HCT116 (cell line): ENCODE measurements at regions not wholly inside any gene's neighbourhood (a gene's known extent, or its start where the extent isn't known, plus 50 kb on each side); places are given as distances from the start of the nearest gene placed in this dataset.

ENCODE experiments used
- CEBPB ChIP-seq: IDR thresholded peaks from 2 replicates; pipeline ENCODE4 v1.6.1; 2012; ENCODE audit warnings: low read depth
- EGR1 ChIP-seq: IDR thresholded peaks from 2 replicates; pipeline ENCODE4 v1.6.1; 2012; ENCODE audit warnings: low read depth
- EZH2 ChIP-seq: fragments of 200-600 bp; sonication (generic); IDR thresholded peaks from 2 replicates; pipeline ENCODE4 v1.6.1; 2017; ENCODE audit warnings: antibody characterized with exemption, mixed run types
- EZH2phosphoT487 ChIP-seq: fragments of 200-600 bp; IDR thresholded peaks from 2 replicates; pipeline ENCODE4 v1.6.1; 2018; ENCODE audit warnings: antibody characterized with exemption, borderline replicate concordance
- JUND ChIP-seq: IDR thresholded peaks from 2 replicates; pipeline ENCODE4 v1.6.1; 2012
- POLR2A ChIP-seq: IDR thresholded peaks from 2 replicates; pipeline ENCODE4 v1.7.0; 2011; ENCODE audit warnings: borderline replicate concordance; ENCODE audit not compliant: insufficient read depth, insufficient read length; ENCODE audit errors: extremely low read depth
- POLR2AphosphoS5 ChIP-seq: IDR thresholded peaks from 2 replicates; pipeline ENCODE4 v1.6.1; 2011; ENCODE audit warnings: mild to moderate bottlenecking, low read depth, low read length, moderate library complexity
- RAD21 ChIP-seq: IDR thresholded peaks from 2 replicates; pipeline ENCODE4 v1.6.1; 2012; ENCODE audit warnings: low read depth, mild to moderate bottlenecking
- TCF7L2 ChIP-seq: IDR thresholded peaks from 2 replicates; pipeline ENCODE4 v1.7.0; 2011; ENCODE audit warnings: borderline replicate concordance, inconsistent platforms; ENCODE audit not compliant: insufficient read depth, insufficient read length; ENCODE audit errors: extremely low read depth
- YY1 ChIP-seq: IDR thresholded peaks from 2 replicates; pipeline ENCODE4 v1.6.1; 2011; ENCODE audit warnings: low read length, low read depth, moderate library complexity, mild to moderate bottlenecking; ENCODE audit not compliant: insufficient replicate concordance; ENCODE audit errors: extremely low read depth
- TF ChIP-seq, protein P1 (sequence below), 3 experiments: fragments of 200-600 bp in 1 of 3; sonication (generic) in 1 of 3; IDR thresholded peaks in 2 of 3; conservative IDR thresholded peaks in 1 of 3; 2 replicates each; pipeline ENCODE4 v1.5.1; 2012 to 2017; ENCODE audit warnings: low read depth in 2 of 3, low read length in 2 of 3, antibody characterized with exemption in 1 of 3, borderline replicate concordance in 1 of 3, control low read depth in 1 of 3, mild to moderate bottlenecking in 1 of 3, mixed read lengths in 1 of 3, mixed run types in 1 of 3, moderate library complexity in 1 of 3; ENCODE audit not compliant: insufficient read depth in 1 of 3
- TF ChIP-seq, protein P2 (sequence below): IDR thresholded peaks from 2 replicates; pipeline ENCODE4 v1.6.1; 2012; ENCODE audit warnings: low read depth

DNA sequence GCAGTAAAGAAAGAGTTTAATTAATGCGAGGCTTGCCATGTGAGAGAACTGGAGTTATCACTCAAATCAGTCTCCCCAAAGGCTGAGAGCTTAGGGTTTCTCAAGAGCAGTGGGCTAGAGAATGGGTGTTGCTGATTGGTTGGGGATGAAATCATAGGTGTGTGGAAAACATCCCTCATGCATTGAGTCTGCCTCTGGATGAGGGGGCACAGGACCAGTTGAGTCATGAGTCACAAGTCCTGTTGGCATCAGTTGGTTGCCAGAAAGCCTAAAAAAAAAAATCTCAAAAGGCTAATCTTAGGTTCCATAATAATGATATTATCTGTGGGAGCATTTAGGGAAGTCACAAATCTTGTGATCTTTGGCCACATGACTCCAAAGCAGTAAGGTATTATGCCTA, 800.3 kb downstream of the TUSC7 start:
- TF ChIP-seq EZH2 (no peak), JUND (no peak), EZH2phosphoT487 (no peak), RAD21 (no peak), EGR1 (no peak), YY1 (no peak), POLR2A (no peak), CEBPB (no peak), POLR2AphosphoS5 (no peak), TCF7L2 (no peak)
- TF ChIP-seq, protein P1, sequence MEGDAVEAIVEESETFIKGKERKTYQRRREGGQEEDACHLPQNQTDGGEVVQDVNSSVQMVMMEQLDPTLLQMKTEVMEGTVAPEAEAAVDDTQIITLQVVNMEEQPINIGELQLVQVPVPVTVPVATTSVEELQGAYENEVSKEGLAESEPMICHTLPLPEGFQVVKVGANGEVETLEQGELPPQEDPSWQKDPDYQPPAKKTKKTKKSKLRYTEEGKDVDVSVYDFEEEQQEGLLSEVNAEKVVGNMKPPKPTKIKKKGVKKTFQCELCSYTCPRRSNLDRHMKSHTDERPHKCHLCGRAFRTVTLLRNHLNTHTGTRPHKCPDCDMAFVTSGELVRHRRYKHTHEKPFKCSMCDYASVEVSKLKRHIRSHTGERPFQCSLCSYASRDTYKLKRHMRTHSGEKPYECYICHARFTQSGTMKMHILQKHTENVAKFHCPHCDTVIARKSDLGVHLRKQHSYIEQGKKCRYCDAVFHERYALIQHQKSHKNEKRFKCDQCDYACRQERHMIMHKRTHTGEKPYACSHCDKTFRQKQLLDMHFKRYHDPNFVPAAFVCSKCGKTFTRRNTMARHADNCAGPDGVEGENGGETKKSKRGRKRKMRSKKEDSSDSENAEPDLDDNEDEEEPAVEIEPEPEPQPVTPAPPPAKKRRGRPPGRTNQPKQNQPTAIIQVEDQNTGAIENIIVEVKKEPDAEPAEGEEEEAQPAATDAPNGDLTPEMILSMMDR (IDR thresholded peaks at IDR 0.05 in 2 of 3, conservative IDR thresholded peaks at IDR 0.05 in 1 of 3; ENCODE audit: borderline replicate concordance in 1 of 3, insufficient read depth in 1 of 3, low read depth in 2 of 3, low read length in 2 of 3): no peak
- TF ChIP-seq, protein P2, sequence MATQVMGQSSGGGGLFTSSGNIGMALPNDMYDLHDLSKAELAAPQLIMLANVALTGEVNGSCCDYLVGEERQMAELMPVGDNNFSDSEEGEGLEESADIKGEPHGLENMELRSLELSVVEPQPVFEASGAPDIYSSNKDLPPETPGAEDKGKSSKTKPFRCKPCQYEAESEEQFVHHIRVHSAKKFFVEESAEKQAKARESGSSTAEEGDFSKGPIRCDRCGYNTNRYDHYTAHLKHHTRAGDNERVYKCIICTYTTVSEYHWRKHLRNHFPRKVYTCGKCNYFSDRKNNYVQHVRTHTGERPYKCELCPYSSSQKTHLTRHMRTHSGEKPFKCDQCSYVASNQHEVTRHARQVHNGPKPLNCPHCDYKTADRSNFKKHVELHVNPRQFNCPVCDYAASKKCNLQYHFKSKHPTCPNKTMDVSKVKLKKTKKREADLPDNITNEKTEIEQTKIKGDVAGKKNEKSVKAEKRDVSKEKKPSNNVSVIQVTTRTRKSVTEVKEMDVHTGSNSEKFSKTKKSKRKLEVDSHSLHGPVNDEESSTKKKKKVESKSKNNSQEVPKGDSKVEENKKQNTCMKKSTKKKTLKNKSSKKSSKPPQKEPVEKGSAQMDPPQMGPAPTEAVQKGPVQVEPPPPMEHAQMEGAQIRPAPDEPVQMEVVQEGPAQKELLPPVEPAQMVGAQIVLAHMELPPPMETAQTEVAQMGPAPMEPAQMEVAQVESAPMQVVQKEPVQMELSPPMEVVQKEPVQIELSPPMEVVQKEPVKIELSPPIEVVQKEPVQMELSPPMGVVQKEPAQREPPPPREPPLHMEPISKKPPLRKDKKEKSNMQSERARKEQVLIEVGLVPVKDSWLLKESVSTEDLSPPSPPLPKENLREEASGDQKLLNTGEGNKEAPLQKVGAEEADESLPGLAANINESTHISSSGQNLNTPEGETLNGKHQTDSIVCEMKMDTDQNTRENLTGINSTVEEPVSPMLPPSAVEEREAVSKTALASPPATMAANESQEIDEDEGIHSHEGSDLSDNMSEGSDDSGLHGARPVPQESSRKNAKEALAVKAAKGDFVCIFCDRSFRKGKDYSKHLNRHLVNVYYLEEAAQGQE: no peak
